Lower leg skin (tissue), 3 donors: ENCODE measurements at regions not wholly inside any gene's neighbourhood (a gene's known extent, or its start where the extent isn't known, plus 50 kb on each side); places are given as distances from the start of the nearest gene placed in this dataset.

Source experiments
- POLR2A ChIP-seq, 2 donors: fragments of 450-650 bp; IDR thresholded peaks; one replicate each; pipeline ENCODE4 v1.6.1; 2016 to 2017; ENCODE audit warnings: antibody characterized with exemption in 2 of 2, mild to moderate bottlenecking in 1 of 2, moderate library complexity in 1 of 2
- TF ChIP-seq, protein P1 (sequence below), 3 donors: fragments of 450-650 bp; IDR thresholded peaks; one replicate each; pipeline ENCODE4 v1.5.1; 2016; ENCODE audit warnings: antibody characterized with exemption in 3 of 3, mild to moderate bottlenecking in 3 of 3, moderate library complexity in 2 of 3

DNA sequence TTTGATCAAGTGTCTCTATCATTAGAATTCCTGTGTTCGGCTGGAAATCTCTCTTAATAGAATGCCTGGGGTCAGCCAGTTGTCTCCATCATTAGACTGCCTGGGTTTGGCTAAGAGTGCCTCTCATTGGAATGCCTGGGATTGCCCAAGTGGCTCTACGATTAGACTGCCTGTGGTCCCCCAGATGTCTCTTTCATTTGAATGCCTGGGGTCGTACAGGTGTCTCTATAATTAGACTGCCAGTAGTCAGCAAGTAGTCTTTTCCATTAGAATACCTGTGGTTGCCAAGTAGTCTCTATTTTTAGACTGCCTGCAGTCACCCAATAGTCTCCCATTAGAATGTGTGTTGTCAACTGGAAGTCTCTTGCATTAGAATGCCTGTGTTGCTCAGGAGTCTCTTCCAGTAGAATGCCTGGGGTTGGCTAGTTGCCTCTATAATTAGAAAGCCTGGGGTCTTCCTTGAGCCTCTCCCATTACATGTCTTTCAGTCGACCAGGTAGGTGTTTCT, 1523.2 kb downstream of the UQCRFS1 start:
- TF ChIP-seq, protein P1, sequence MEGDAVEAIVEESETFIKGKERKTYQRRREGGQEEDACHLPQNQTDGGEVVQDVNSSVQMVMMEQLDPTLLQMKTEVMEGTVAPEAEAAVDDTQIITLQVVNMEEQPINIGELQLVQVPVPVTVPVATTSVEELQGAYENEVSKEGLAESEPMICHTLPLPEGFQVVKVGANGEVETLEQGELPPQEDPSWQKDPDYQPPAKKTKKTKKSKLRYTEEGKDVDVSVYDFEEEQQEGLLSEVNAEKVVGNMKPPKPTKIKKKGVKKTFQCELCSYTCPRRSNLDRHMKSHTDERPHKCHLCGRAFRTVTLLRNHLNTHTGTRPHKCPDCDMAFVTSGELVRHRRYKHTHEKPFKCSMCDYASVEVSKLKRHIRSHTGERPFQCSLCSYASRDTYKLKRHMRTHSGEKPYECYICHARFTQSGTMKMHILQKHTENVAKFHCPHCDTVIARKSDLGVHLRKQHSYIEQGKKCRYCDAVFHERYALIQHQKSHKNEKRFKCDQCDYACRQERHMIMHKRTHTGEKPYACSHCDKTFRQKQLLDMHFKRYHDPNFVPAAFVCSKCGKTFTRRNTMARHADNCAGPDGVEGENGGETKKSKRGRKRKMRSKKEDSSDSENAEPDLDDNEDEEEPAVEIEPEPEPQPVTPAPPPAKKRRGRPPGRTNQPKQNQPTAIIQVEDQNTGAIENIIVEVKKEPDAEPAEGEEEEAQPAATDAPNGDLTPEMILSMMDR (IDR thresholded peaks at IDR 0.05) = no peak
- no peak for TF ChIP-seq POLR2A (IDR thresholded peaks at IDR 0.05)
